CD4-positive, alpha-beta T cell treated with Interleukin-17A for 4 hours (primary cell): ENCODE measurements at regions not wholly inside any gene's neighbourhood (a gene's known extent, or its start where the extent isn't known, plus 50 kb on each side); places are given as distances from the start of the nearest gene placed in this dataset.

ENCODE experiments used
- DNase-seq: peaks from one replicate; pipeline ENCODE4 v3.0.0-alpha.2; 2020; ENCODE audit warnings: mixed read lengths

DNA sequence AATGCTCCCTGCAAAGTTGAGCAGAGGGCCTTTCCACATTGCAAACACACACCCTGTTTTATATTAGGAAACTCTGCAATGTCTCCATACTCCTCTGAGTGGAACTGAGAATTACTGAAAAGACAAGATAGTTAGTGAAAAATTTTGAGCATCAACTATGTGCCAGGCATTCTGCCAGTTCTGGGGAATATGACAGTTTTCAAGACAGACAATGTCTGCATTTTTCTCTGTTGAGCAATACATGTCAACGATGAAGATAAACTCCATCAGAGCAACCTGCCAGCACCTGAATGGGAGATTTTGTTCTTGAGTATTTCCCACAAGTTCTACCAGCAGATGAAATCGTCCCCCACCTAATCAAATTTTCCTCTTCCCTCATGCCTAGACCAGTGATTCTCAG, 203.4 kb upstream of the BMPER start:
- no peak for DNase-seq

DNA sequence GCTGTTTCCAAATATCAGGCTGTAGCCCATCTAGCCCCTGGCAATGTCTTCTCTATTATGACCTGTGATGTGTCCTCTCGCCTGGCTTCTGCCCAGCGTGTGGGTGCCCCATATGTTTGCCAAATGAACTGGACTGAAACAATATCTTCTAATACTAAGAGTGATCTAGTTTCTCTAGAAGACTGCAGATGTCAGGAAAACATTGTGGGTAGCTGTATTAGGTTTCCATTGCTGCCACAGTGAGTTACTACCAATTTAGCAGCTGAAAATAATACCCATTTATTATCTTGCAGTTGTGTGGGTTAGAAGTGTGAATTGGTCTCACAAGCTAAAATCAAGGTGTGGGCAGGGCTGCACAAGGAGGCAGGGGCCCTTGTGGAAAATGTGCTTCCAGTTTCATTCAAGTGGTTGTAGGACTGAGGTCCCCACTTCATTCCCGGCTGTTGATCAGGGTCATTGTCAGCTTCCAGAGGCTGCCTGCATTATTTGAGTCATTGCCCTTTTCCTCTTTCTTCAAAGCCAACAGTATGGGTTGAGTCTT, 202.8 kb upstream of the BMPER start:
- no peak for DNase-seq

DNA sequence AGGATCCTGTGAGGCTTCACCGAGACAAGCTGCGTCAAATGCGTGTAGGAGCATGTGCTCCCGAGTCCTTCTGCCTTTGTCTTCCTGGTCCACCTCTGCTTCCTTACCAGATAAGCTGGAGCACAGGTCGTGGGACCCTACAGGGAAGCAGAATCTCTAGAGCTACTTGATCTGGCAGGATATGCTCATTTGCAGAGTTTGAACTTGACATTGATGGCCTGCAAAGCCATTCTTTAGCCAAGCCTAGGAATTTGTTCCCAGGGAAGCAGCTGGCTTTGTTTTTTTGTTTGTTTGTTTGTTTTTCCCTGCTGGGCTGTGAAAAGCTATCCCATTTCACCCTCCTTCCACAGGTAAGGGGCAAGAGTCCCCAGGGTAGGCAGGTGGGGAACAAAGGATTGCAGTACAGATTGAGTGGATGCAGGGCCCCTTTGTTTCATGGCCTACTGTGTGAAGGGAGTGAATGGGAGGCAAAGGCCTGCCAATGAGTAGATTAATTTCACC, 200.0 kb upstream of the BMPER start:
- DNase-seq: no peak

DNA sequence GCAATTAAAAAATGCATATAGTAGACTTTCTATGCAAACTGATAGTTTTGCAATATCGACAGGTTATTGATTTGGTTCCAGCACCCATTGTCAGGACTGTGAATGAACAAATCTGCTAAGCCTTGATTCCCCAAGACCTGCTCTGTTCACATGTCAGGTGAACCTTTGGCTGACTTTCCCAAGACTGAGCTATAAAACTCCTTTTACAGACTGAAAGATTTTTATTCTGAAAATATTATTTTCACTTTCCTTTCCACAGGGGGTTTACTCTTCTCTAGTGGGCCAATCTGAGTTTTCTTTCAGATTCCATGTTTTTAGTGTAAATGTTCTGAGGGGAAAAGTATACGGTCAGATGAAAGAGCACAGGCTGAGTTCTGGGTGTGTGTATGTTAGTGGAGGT, 199.2 kb upstream of the BMPER start:
- DNase-seq: no peak

DNA sequence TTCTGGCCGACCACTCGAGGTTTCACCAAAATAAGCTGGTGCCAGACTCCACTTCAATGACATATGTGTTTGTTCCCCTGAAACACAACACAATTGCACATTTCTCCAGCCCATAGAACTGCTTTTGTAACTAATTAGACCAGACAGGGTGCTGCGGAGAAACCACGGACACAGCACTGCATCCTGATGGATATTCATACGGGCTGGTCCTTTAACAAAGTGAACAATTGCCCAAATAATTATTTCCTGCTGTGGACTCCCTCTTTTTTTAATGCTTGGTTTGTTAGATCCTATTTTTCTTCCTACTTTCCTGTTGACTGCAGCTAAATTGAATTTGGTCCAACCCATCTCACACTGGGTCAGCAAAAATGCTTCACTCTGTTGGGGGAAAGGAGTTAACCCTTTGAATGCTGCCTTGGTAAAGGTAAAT, 198.6 kb upstream of the BMPER start:
- DNase-seq: no peak

DNA sequence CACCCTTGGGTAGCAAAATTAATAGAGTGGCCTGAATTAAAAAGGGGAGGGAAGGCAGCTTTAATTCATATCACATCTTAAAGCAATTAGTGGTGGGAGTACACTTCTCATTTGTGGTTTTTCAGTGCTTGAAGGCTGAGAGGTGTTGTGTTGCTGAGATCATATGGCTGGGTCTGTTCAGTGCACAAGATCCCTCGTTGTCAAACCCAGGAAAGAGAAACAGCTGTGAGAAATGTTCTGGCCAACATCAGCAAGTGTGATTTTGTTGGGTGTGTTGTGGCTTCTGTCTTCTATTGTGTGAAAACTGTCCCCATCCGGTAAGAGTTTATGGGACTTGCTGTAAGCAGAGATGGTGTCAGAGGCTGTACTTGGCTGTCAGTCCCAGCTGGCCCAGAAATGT, 197.9 kb upstream of the BMPER start:
- DNase-seq: no peak

DNA sequence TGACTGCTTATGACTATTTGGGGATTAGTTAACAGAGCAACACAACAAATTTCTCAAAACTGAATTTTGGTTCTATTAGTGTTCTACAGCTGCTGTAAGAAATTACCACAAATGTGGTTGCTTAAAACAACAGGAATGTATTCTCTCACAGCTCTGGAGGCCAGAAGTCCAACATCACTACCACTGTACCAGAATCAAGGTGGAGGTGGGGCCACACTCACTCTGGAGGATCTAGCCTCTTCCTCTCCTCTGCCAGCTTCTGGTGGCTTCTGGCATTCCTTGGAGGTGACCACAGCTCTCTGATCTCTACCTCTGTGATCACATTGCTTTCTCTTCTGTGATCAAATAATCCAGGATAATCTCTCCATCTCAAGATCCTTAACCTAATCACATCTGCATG, 194.7 kb upstream of the BMPER start:
- no peak for DNase-seq

DNA sequence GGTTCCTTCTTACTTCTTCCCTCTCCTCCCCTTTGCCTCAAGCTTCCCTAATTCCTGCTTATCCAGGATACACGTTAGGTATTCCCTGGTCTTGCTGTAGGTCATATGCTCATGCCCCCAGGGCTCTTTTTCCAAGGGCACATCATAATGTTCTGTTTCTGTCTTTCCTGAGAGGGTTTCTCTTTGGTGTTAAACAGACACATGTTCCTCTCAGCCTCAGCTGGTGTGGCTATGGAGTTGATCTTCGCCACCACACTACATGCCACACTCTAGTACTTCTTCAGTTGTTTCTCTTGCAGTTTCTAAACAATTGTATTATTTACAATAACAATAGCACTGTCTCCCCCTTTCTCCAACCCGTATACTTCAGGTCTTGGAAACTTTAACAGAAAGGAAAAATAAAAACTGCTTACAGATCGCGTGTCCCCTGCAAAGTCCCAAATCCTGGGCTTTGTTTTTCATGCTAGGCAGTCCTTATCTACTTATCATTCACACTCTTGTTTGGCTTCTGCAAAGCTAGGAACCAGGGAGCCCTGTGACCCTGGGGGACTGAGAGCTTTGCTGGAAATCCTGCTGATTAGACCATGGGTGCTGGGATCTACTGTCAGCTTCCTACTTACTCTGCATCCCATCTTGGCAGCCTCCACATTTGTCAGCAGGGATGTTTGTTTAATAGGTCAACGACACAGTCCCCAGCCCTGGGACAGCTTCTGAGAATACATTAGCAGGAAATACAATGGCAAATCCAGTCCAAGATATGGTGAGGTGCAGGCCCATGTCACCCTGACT, 193.9 kb upstream of the BMPER start:
- no peak for DNase-seq

DNA sequence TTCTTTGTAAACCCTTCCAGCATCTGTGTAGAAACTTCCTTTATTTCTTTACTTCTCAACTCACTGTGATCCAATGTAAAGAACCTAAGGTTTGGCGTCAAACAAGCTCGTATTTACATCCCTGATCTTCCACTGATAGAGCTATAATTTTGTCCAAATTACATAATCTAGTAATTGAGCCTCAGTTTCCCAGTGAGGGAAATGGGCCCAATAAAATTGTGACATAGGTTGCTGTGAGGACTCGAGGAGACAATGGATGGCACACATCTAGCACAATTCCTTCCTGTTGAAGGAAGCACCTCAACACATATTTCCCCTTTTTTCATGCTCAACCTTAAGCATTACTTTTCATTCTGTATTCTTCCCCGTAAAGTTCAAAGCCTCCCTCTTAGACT, 193.3 kb upstream of the BMPER start:
- DNase-seq: no peak

DNA sequence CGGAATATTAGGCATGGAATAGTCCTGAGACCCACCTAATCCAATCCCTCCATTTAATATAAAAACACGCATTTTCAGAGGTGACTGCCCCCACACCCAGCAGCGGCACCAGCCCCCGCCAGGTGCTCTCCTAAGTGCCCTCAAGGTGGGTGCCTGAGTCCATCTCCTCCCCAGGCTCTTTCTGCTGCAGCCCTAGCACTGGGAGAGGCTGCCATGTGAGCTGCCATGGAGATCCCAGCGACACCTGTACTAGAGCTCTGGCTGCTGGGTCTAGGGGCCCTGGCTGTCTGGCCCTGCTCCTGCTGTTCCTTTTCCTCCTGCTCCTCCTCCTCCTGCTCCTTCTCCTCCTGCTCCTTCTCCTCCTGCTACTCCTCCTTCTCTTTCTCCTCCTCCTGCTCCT, 191.1 kb upstream of the BMPER start:
- DNase-seq: no peak

DNA sequence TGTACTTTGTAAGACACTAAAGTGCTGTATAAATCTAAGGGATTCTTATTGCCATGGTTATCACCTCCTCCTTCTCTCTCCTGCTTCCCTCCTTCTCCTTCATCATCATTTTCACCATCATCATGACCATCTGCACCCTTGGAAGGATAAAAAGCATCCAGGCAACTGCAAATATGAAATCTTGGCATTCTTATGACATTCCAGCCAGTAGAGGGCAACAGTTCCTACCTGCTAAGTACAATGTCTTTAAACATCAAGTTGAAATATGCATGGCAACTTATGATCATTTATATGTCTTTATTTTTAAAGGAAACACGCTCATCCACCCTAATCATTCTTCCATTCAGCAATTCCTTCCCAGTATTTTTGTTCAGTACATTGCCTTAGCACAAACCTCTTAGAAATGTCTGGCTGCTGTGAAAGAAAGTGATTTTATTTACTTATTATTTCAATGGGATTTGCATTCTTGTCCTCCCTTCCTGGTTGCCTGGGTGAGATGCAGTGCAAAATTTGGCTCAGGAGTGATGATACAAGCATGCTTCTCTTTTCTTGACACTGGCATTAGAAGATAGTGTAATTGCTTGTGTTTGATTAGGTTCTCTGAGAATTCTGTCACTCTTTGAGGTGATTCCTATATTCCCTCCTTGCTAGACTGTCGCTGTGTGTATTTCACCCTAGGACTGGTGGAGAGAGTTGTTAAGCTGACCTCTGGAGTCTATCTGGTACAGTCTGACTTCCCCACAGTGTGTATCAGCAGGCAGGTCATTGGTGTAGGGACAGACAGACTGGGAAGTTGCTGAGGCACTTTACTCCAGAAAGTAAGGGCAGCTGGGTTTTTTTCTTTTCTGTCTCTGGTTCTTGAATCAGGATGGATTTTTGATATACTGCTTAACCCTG, 188.5 kb upstream of the BMPER start:
- no peak for DNase-seq

DNA sequence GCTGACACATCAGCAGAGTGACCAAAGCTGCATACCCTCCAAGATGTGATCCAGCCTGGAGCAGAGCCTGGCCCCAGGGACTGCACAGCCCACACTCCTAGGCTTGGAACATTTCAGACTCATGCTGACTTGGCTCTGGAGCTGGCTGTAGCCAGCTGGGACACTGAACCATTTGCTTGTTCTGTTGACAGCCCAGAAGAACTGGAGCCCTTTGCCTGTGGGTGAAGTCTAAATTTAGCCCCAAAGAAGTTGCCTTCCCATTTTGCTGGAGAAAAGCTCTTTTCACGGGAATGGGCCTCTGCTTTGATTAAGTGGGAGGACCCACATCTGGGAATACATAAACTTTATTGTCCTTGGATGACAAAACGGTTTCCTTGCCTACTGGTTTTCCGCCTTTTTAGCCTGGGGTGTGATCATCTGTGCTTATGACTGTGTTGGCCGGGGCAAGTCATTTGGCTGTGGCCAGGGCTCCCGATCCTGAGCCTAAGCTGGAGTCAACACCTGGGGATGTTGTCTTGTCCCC, 186.2 kb upstream of the BMPER start:
- no peak for DNase-seq

DNA sequence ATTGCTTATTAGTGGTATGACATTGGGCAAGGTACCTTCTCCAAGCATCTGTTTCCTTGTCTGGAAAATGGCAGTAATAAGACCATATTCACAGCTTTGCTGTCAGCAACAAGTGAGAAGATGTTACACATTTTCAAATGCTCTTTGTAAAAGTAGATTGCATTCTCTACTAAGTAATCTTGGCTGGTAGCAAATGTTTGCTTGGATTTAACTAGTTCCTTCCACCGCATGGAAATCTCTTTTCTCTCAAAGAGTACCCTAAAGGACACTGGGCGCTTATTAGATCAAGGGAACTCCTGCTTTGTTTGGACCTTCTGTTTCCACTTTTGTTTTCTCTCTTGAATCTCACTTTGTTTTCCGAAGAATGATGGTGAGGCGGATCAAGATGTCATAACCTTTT, 185.2 kb upstream of the BMPER start:
- DNase-seq: no peak

DNA sequence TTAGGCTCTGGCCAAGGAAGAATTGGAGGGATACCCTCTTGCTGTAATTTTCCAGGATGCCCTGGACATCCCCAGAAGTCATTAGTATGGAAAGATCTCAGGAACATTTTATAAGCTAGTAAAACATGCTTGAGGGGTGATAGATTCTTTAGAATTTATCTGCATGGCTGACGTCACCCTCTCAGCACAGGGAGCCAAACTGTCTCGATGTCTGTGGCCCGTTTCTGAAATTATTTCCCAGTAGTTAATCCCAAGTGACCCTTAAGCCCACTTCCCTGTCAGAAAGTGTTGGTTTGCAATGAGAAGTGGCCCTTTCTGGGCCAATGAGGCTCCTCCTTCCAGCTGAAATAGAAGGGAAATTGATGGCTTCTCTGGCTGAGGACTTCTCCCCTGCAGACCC, 184.5 kb upstream of the BMPER start:
- DNase-seq: no peak

DNA sequence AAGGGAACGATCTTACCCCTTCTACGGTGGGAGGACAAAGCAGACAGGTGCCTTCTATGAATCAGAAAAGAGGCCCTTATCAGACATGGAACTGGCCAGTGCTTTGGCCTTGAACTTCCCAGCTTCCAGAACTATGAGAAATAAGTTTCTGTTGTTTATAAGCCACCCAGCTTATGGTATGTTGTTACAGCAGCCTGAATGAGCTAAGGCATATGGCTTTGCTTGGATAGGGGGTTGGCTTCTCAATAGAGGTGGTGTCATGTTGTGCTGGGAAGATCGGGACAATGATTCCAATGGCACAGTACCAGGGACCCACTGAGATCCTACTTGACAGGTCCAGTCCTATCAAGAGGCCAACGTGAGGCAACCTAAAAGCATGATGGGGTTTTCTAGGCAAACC, 183.4 kb upstream of the BMPER start:
- DNase-seq: no peak

DNA sequence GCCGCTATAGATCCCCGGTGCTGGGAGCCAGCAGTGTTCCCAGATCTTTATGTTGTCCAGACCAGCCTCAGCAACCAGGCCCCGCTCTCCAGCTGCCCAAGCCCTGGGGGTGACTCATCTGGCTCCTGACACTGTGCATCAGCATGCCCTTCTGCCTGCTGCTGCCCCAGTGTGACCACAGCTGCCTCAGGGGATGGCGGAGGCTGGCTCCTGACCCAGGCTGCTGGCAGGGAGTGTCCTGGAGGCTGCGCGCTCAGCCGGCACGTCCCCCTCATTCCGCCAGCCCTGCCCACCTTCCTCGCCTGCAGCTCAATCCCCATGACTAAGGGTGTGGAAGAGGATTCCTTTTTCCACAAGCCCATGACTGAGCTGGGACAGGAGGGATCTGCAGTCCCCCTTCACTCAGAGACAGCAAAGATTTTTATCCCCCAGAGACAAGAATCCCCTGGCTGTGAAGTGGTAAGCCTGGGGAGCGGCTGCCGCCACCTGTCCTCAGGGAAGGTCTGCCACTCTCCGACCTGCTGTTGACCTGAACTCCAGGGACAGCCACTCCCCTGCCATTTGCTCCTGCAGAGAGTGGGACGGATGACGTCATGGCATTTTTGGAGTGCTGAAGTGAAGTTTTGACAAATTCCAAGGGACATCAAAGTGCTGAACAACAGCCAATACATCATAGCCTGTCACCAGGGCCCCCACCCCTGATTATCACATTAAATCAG, 182.8 kb upstream of the BMPER start:
- no peak for DNase-seq

DNA sequence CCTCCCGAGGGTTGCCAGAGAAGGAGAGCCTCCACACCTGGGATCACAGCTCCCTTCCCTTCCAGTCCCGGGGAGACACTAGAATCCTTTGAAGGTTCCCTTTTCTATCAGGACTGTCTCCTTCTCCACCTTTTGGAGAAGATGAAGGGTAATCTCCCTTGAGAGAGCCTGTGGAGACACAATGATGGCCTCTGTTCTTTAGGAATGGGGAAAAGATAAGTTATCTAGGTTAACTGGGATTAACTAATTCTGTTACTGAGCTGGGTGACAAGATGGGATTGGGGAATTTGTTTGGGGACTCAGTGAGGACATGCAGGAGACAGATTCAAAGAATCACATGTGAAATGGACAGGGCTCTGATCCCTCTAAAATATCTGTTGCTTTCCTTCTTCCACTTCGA, 181.1 kb upstream of the BMPER start:
- no peak for DNase-seq

DNA sequence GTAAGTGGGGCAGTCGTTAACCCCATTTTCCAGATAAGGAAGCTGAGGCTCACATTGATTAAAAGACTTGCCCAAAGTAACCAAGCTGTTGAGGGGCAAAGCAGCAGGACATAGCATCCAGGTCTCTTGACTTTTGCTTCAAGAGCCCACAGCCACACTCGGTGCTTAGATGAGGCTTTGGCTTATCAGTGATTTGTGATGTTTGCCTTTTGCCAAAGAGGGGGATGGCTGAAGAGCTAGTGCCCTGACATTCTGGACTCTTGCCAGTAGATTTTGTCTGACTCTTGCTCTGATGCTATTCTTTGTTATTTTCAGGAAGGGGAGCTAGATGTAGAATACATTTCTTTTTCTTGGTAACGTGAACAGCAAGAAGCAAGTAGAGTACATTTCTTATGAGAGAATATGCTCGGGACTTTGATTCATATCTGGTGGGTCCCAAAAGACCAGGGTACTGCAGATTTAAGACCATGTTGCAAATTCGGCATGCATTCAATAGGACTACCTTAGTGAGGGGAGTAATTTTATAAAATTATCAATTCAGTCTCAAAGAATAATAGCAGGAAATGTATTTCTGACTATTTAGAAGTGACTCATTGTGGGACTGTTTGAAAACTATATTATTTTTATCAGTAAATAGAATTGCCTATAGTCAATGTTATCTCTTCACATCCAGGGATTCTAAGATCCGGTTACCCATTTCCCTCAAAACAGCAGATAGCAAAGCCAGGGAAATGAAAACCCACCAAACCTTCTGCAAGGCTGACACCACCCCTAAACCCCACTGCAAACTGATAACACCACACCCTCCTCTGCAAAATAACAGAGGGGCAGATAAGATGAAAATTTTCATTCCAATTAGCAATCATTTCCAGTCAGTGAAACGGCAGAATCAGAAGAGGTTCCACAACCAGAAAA, 180.0 kb upstream of the BMPER start:
- DNase-seq: no peak

DNA sequence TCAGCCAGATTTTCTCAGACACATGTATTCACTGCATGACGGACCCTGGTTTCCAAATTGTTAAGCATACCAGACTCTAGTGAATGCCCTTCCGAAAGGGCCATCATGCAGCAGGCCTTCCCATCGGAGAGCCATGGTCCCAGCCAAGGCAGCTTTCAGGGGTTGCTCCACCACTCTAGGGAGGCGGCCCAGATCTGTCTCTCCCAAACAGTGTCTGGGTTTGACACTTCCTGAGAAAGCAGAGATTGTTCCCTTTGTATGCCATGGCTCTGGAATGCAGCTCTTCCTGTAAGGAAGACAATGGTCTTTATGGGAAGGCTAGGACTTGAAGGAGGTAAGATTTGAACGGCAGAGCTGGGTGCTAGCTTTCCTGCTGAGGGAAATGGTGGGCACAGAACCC, 178.8 kb upstream of the BMPER start:
- DNase-seq: no peak

DNA sequence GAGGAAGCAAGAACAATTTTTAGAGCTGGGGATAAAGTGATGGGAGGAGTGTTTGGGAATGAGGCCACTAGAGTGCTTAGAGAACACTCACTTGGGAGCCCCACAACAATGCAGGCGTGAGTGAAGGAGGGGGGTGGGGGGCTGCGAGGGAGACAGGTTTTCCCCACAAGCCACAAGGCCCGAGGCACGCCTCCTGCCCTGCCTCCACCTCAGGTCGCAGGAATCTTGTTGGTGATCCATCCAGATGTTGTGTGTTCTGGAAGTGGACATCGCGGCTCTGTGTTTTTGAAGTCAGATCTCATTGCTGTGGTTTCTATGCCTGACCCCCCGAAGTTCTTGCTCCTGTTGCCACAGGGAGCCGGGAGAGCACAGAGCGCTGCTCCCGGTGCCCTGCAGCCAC, 178.0 kb upstream of the BMPER start:
- DNase-seq: no peak

DNA sequence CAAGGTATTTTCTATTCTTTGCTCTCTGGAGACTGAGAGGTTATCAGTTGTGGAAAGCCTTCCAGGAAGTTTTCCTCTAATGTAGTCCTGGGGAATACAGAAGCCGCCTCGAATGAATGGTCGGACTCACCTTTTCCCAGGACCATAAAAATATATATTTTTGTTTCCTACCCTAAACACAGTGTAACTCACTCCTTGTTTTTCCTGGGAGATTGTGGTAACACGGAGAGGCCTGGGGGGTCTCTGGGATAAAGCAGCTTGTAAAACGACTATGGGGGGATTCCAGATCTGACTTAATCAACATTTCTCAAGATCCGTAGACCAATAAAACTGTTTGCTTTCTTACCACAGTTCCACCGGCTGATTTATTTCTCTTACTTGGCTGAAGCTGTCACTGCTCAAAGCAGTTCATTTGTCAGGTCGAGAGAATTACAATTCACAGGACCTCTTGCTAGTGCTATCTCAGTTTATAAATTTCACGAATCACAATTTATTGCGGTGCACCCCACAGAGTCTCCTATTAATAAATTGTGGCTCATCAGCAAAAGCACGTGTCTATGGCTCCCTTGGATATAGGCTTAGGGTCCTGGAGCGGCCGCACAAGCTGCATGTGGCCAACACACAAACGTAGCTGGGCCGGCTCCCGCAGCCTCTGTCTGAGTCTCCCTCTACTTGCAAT, 176.3 kb upstream of the BMPER start:
- DNase-seq: no peak
